ENCODE measurements at regions not wholly inside any gene's neighbourhood (a gene's known extent, or its start where the extent isn't known, plus 50 kb on each side); places are given as distances from the start of the nearest gene placed in this dataset.
"Not testable (repeated sequence)": the region's sequence is repeated elsewhere in the genome, so short reads cannot be mapped to it uniquely, and the experiment has no call there.

DNA sequence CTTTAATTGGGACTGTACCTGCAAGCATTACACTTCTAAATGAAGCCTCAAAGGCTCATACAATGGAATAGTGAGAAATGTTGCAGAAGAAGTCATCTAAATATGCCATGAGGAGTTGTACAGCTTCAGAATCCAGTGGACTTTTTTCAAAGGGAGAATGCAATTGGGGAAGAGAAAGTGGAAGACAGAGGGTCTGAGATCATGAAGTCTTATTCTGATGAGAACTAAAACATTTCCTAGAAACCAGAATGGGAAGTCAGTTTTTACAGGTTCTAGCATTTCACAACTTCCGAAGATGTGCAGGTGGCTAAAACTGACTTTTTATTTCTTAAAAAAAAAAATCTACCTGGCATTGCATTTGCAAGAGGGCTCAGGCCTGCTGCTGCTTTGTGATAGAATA, 424.4 kb upstream of the RUNX1 start:
- DNase-seq (ENCODE audit: low spot score), result no peak

GRCh38 chr21:35470522-35470921, 421.4 kb upstream of the RUNX1 start:
- no peak for DNase-seq (ENCODE audit: low spot score)

GRCh38 chr21:35469498-35469897, 420.4 kb upstream of the RUNX1 start:
- DNase-seq (ENCODE audit: low spot score), result no peak

- no peak for DNase-seq (ENCODE audit: low spot score)
These were observed 419.9 kb upstream of the RUNX1 start for GRCh38 chr21:35468991-35469390.

GRCh38 chr21:35467566-35467965, 418.5 kb upstream of the RUNX1 start:
- no peak for DNase-seq (ENCODE audit: low spot score)

- not testable (repeated sequence) for DNase-seq (ENCODE audit: low spot score)
These were observed 417.6 kb upstream of the RUNX1 start for GRCh38 chr21:35466681-35467080.

- no peak for DNase-seq (ENCODE audit: low spot score)
These were observed 416.6 kb upstream of the RUNX1 start for GRCh38 chr21:35465741-35466140.

- DNase-seq (ENCODE audit: low spot score), result no peak
These were observed 412.6 kb upstream of the RUNX1 start for GRCh38 chr21:35461700-35462099.

GRCh38 chr21:35460441-35460840, 411.3 kb upstream of the RUNX1 start:
- no peak for DNase-seq (ENCODE audit: low spot score)

- DNase-seq (ENCODE audit: low spot score), result no peak
These were observed 409.3 kb upstream of the RUNX1 start for GRCh38 chr21:35458405-35458804.

DNA sequence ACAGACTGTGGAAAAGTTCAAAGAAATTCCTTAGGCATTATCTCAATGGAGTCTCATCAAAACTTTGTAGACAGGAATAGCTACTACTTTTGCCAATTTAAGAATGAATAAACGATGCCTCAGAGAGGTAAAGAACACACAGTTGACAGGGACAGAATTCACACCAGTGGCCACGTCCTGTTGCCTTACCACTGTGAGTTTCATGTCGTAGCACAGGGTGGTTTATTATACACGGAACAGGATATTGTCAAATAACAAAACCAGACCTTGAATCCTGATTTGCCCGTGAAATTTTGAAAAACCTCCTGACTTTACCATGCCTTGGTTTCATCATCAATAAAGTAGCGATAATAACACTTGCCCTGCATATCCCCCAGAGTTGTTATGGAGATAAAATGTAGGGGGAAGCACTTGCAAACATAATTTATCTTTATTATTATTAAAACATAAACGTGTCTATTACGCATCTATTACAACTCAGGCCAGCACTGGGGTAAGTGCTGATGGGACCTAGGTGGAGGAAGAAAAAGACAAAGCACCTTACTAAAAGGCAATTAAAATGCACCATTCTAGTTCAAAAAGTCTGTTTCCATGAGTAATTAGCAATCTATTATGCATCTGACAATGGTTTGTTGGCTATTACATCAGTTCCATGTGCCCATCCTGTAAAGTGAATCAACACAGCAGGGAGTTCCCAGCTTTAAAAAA, 408.1 kb upstream of the RUNX1 start:
- no peak for DNase-seq (ENCODE audit: low spot score)

- no peak for DNase-seq (ENCODE audit: low spot score)
These were observed 402.2 kb upstream of the RUNX1 start for GRCh38 chr21:35451276-35451675.

- no peak for DNase-seq (ENCODE audit: low spot score)
These were observed 401.7 kb upstream of the RUNX1 start for GRCh38 chr21:35450830-35451229.

- DNase-seq (ENCODE audit: low spot score), result no peak
These were observed 400.7 kb upstream of the RUNX1 start for GRCh38 chr21:35449846-35450245.

DNA sequence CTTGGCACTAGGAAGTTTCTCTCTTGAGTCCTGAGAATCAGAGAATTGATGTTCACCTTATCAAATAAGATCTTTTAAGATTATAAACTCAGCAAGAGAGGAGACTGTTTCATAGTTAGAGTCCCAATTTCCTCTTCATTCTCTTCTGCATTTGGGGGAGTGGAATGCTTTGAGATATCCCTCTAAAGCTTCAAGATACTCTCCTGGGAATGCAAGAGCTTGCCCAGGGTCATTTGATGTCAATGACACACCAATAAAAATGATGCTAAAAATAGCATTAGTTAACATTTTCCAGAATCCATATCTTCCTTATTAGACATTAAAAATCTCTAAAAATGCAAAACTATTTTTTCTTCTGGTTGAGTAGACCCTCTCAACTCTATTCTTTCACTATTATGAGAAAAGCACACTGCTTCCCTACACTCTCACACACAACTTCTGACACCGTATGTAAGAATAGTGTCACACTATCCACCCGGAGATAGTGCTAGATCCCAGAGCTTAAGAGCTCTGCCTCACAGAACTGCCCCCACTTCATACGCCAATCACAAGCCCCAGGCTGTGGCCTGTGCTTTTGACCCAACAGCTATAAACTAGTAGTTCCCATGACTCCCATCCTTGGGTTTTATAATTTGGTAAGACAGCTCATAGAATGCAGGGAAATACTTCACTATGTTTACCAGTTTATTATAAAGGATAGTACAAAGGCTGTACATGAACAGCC, 399.9 kb upstream of the RUNX1 start:
- no peak for DNase-seq (ENCODE audit: low spot score)

- no peak for DNase-seq (ENCODE audit: low spot score)
These were observed 395.3 kb upstream of the RUNX1 start for GRCh38 chr21:35444391-35444790.

GRCh38 chr21:35441868-35442582, 392.9 kb upstream of the RUNX1 start:
- DNase-seq (ENCODE audit: low spot score), result no peak

GRCh38 chr21:35438643-35439404, 389.7 kb upstream of the RUNX1 start:
- no peak for DNase-seq (ENCODE audit: low spot score)

GRCh38 chr21:35437941-35438340, 388.8 kb upstream of the RUNX1 start:
- no peak for DNase-seq (ENCODE audit: low spot score)

DNA sequence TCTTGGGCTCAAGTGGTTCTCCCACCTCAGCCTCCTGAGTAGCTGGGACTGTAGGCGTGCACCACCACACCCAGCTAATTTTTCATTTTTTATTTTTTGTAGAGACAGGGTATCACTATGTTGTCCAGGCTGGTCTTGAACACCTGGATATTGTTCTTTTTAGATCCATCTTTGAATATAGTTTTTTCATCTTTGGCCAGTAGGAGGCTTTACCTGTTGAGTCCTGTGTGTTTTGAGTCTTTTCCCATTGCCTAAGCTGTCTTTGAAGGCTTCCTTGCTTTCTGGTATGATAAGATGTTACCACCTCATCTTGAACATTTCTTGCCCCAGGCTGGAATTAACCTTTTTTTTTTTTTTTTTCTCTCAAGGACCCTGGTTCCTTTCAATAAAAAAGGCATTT, 387.8 kb upstream of the RUNX1 start:
- DNase-seq (ENCODE audit: low spot score), result no peak

- DNase-seq (ENCODE audit: low spot score), result not testable (repeated sequence)
These were observed 383.5 kb upstream of the RUNX1 start for GRCh38 chr21:35432601-35433000.

GRCh38 chr21:35430260-35430659, 381.2 kb upstream of the RUNX1 start:
- no peak for DNase-seq (ENCODE audit: low spot score)

Measured in mucosa of gallbladder (tissue), 1 donor.